ENCODE measurements at regions not wholly inside any gene's neighbourhood (a gene's known extent, or its start where the extent isn't known, plus 50 kb on each side); places are given as distances from the start of the nearest gene placed in this dataset.
"Not testable (repeated sequence)": the region's sequence is repeated elsewhere in the genome, so short reads cannot be mapped to it uniquely, and the experiment has no call there.

DNA sequence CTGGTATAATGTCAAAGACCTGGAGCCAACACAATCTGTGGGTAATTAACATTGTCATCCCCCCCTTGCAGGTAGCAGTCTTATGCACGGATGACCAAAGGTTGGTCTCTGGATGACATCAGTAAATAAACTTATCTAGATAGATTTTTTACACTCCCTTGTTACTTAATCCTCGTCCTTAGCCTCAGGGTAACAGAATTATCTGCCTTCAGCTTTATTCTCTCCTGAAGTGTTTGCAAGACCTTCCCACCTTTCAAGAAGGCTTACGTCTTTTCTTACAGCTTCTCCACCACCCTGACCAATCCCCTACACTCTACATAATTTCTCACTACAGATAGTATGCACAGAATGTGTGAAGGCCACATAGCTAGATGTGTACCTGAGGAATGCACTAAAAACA lies 434.8 kb upstream of the HTR1E start:
- TF ChIP-seq POLR2A (IDR thresholded peaks at IDR 0.05): no peak
- TF ChIP-seq, protein P1, sequence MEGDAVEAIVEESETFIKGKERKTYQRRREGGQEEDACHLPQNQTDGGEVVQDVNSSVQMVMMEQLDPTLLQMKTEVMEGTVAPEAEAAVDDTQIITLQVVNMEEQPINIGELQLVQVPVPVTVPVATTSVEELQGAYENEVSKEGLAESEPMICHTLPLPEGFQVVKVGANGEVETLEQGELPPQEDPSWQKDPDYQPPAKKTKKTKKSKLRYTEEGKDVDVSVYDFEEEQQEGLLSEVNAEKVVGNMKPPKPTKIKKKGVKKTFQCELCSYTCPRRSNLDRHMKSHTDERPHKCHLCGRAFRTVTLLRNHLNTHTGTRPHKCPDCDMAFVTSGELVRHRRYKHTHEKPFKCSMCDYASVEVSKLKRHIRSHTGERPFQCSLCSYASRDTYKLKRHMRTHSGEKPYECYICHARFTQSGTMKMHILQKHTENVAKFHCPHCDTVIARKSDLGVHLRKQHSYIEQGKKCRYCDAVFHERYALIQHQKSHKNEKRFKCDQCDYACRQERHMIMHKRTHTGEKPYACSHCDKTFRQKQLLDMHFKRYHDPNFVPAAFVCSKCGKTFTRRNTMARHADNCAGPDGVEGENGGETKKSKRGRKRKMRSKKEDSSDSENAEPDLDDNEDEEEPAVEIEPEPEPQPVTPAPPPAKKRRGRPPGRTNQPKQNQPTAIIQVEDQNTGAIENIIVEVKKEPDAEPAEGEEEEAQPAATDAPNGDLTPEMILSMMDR (IDR thresholded peaks at IDR 0.05): no peak
- Histone ChIP-seq H3K36me3 (no peaks in the 10 kb centered on the region), H3K27ac (no peak overlapping the region), H3K9me3 (no peaks in the 10 kb centered on the region), H3K27me3 (no peaks in the 10 kb centered on the region), H3K4me3 (no peak overlapping the region), H3K4me1 (no peaks in the 10 kb centered on the region)
- no peak for DNase-seq

DNA sequence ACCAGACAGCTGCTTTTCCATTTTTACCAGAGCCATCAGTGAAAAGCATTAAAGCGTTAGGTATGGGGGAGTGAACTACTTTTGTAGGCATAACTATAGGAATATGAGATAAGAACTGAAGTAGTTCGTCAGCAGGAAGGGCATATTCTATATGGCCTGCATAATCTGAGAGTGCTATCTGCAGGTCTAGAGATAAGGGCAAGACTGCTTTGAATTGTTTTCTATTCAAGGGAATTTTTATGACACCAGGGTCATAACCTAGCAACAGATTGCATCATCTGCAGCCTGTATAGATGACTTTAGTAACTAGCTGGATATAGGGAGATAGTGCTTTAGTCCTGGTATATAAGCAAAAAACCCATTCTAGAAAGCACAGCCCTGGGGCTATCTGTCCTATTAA lies 437.3 kb upstream of the HTR1E start:
- no peaks in the 10 kb centered on the region for H3K4me1 ChIP-seq
- no peak for DNase-seq
- no peaks in the 10 kb centered on the region for H3K36me3 ChIP-seq
- H3K9me3 ChIP-seq: no peaks in the 10 kb centered on the region
- no peak overlapping the region for H3K27ac ChIP-seq
- no peak overlapping the region for H3K4me3 ChIP-seq
- TF ChIP-seq, protein P1 (IDR thresholded peaks at IDR 0.05): no peak
- TF ChIP-seq POLR2A (IDR thresholded peaks at IDR 0.05): no peak
- no peaks in the 10 kb centered on the region for H3K27me3 ChIP-seq

DNA sequence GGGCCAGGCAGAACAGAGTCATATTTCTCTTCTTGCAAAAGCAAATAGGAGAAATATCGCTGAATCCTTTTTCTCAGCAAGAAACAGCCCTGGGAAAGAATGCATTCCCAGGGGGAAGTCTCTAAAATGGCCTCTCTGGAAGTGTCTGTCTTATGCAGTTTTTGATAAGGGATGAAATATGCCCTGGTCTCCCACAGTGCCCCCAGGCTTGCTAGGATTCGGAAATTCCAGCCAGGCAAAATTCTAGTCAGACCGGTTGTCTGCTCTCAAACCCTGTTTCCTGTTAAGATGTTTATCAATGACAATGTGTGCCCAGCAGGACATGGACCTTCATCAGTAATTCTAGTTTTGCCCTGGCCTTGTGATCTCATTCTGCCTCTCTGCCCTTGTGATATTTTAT lies 448.3 kb upstream of the HTR1E start:
- not testable (repeated sequence) for H3K4me3 ChIP-seq, DNase-seq, H3K27me3 ChIP-seq, H3K9me3 ChIP-seq, H3K27ac ChIP-seq, H3K4me1 ChIP-seq, H3K36me3 ChIP-seq

DNA sequence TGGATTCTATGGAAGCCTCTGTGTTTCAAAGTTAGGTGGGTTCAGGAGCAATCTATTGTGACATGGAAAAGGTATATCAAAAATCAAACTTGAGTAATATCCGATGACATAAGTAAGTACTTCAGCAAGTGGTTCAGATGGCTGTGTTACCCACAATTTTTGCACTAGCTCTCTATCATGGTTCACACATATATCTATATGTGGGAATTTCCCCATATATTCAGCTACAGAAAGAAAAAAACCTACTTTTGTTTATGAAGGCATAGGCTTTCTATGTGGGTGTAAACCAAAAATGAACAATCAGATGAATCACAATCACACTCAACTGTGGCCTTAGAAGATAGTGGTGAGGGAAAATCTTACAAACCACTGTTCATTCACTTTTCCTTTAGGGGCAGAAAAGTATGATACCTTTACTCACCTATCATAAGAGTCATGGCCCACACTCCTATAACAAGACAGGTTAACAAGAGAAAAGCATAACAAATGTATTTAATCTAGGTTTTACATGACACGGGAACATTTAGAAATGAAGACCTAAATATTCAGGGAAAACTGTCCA lies 449.6 kb upstream of the HTR1E start:
- H3K4me1 ChIP-seq: no peaks in the 10 kb centered on the region
- no peak overlapping the region for H3K4me3 ChIP-seq
- no peak overlapping the region for H3K27ac ChIP-seq
- DNase-seq: no peak
- no peaks in the 10 kb centered on the region for H3K27me3 ChIP-seq
- TF ChIP-seq, protein P1 (IDR thresholded peaks at IDR 0.05): no peak
- TF ChIP-seq POLR2A (IDR thresholded peaks at IDR 0.05): no peak
- no peaks in the 10 kb centered on the region for H3K9me3 ChIP-seq
- no peaks in the 10 kb centered on the region for H3K36me3 ChIP-seq

DNA sequence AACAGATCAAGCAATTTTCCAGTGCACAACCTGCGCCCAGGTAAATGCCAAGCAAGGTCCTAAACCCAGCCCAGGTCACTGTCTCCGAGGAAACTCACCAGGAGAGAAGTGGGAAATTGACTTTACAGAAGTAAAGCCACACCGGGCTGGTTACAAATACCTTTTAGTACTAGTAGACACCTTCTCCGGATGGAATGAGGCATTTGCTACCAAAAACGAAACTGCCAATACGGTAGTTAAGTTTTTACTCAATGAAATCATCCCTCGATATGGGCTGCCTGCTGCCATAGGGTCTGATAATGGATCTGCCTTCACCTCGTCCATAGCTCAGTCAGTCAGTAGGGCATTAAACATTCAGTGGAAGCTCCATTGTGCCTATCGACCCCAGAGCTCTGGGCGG lies 459.0 kb upstream of the HTR1E start:
- not testable (repeated sequence) for H3K36me3 ChIP-seq, H3K4me3 ChIP-seq, H3K4me1 ChIP-seq, DNase-seq, H3K9me3 ChIP-seq, H3K27me3 ChIP-seq, H3K27ac ChIP-seq

DNA sequence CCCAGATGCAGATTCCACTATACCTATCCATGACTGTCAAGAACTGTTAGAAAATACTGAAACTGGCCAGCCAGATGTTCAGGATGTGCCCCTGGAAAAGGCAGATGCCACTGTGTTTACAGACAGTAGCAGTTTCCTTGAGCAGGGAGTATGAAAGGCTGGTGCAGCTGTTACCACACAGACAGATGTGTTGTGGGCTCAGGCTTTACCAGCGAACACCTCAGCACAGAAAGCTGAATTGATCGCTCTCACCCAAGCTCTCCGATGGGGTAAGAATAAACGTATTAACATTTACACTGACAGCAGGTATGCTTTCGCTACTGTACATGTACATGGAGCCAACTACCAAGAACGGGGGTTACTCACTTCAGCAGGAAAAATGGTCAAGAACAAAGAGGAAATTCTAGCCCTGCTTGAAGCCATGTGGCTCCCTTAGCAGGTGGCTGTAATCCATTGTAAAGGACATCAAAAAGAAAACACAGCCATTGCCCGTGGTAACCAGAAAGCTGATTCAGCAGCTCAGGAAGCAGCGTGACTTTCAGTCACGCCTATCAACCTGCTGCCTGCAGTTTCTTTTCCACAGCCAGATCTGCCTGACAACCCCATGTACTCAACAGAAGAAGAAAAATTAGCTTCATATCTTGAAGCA lies 459.7 kb upstream of the HTR1E start:
- no peak for DNase-seq
- Histone ChIP-seq H3K9me3 (no peaks in the 10 kb centered on the region), H3K4me1 (no peaks in the 10 kb centered on the region), H3K4me3 (no peak overlapping the region), H3K36me3 (no peaks in the 10 kb centered on the region), H3K27me3 (no peaks in the 10 kb centered on the region), H3K27ac (no peak overlapping the region)
- TF ChIP-seq, protein P1 (IDR thresholded peaks at IDR 0.05): no peak
- TF ChIP-seq POLR2A (IDR thresholded peaks at IDR 0.05): no peak

DNA sequence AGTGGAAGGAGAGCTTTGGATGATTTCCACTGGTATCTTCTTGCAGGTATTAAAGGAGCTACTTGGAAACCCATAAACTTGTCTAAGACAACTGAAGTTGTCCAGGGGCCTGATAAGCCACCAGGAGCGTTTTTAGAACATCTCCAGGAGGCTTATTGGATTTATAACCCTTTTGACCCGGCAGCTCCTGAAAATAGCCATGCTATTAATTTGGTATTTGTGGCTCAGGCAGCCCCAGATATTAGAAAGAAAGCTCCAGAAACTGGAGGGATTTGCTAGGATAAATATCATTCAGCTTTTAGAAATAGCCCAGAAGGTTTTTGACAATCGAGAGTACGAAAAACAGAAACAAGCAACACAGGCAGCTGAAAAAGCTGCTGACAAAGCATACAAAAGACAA lies 461.0 kb upstream of the HTR1E start:
- TF ChIP-seq, protein P1 (IDR thresholded peaks at IDR 0.05): no peak
- TF ChIP-seq POLR2A (IDR thresholded peaks at IDR 0.05): no peak
- H3K4me3 ChIP-seq: no peak overlapping the region
- H3K27me3 ChIP-seq: no peaks in the 10 kb centered on the region
- no peaks in the 10 kb centered on the region for H3K9me3 ChIP-seq
- no peak overlapping the region for H3K27ac ChIP-seq
- DNase-seq: no peak
- no peaks in the 10 kb centered on the region for H3K36me3 ChIP-seq
- H3K4me1 ChIP-seq: no peaks in the 10 kb centered on the region
